Suprapubic skin (tissue), 4 donors: ENCODE measurements at regions not wholly inside any gene's neighbourhood (a gene's known extent, or its start where the extent isn't known, plus 50 kb on each side); places are given as distances from the start of the nearest gene placed in this dataset.

ENCODE experiments used
- EP300 ChIP-seq: sonication (generic); formaldehyde crosslinking; IDR thresholded peaks from one replicate; pipeline ENCODE4 v1.6.1; 2017; ENCODE audit warnings: antibody characterized with exemption
- POLR2A ChIP-seq, 2 donors: fragments of 450-650 bp; IDR thresholded peaks; one replicate each; pipeline ENCODE4 v1.6.1; 2017; ENCODE audit warnings: antibody characterized with exemption in 2 of 2, mild to moderate bottlenecking in 2 of 2, moderate library complexity in 2 of 2
- POLR2AphosphoS5 ChIP-seq, 3 donors: sonication (generic); formaldehyde crosslinking; IDR thresholded peaks; one replicate each; pipeline ENCODE4 v1.6.1; 2017; ENCODE audit warnings: antibody characterized with exemption in 3 of 3
- TF ChIP-seq, protein P1 (sequence below), 2 donors: fragments of 200-600 bp in 1 of 2; fragments of 450-650 bp in 1 of 2; sonication (generic) in 1 of 2; IDR thresholded peaks; one replicate each; pipeline ENCODE4 v1.5.1; 2016 to 2019; ENCODE audit warnings: antibody characterized with exemption in 2 of 2, mild to moderate bottlenecking in 1 of 2, moderate library complexity in 1 of 2

DNA sequence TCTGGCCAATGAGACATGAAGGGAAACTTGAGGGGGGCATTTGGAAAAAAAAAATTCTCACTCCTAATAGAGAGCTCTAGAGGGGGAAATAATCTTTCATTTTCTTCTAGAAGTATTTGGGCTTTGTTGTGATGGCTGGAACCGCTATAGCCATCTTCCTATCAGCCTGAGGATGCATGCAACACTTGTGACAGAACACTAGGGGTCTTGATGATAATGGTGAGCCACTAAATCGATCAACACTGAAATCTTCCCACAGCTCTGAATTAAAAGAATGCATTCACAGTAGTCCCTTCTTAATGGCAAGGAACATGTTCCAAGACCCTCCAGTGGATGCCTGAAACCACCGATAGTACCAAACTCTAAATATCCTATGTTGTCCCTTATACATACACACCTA lies 325.3 kb downstream of the LNPK start:
- TF ChIP-seq EP300 (no peak), POLR2AphosphoS5 (IDR thresholded peaks at IDR 0.05) (no peak), POLR2A (IDR thresholded peaks at IDR 0.05) (no peak)
- TF ChIP-seq, protein P1, sequence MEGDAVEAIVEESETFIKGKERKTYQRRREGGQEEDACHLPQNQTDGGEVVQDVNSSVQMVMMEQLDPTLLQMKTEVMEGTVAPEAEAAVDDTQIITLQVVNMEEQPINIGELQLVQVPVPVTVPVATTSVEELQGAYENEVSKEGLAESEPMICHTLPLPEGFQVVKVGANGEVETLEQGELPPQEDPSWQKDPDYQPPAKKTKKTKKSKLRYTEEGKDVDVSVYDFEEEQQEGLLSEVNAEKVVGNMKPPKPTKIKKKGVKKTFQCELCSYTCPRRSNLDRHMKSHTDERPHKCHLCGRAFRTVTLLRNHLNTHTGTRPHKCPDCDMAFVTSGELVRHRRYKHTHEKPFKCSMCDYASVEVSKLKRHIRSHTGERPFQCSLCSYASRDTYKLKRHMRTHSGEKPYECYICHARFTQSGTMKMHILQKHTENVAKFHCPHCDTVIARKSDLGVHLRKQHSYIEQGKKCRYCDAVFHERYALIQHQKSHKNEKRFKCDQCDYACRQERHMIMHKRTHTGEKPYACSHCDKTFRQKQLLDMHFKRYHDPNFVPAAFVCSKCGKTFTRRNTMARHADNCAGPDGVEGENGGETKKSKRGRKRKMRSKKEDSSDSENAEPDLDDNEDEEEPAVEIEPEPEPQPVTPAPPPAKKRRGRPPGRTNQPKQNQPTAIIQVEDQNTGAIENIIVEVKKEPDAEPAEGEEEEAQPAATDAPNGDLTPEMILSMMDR (IDR thresholded peaks at IDR 0.05): no peak
